GM12878 (cell line): ENCODE measurements at regions not wholly inside any gene's neighbourhood (a gene's known extent, or its start where the extent isn't known, plus 50 kb on each side); places are given as distances from the start of the nearest gene placed in this dataset.

Experiments
- ATAC-seq: fragments of 200-7000 bp; cut with Tn5 transposase; 3 replicates; pipeline ENCODE4 v1.9.1; 2020; ENCODE audit warnings: mild to moderate bottlenecking, moderate library complexity
- BruUV-seq: library from RNA; stranded (reverse); fragments of 400-500 nt; replicated peaks from 2 replicates; lab custom pipeline; 2021; lab: Mats Ljungman, UMichigan
- CTCF ChIA-PET: fragments of 300-600 bp; sonication (Branson Sonifier 250); formaldehyde crosslinking; extraction: SDS; loops from one replicate; lab custom pipeline; 2021; ENCODE audit warnings: inconsistent platforms; lab: Yijun Ruan, JAX
- POLR2A ChIA-PET: fragments of 350-600 bp; formaldehyde crosslinking; extraction: SDS; loops from one replicate; lab custom pipeline; 2021; ENCODE audit warnings: inconsistent platforms; lab: Charles Lee
- RAD21 ChIA-PET: fragments of 300-600 bp; sonication (Branson Sonifier 250); formaldehyde crosslinking; loops from one replicate; lab custom pipeline; 2023; ENCODE audit warnings: antibody characterized with exemption; ENCODE audit not compliant: unreplicated experiment; lab: Charles Lee
- SMC1A ChIA-PET: fragments of 300-600 bp; sonication (Branson Sonifier 250); formaldehyde crosslinking; loops from one replicate; lab custom pipeline; 2023; ENCODE audit not compliant: unreplicated experiment, uncharacterized antibody; lab: Charles Lee
- DNase-seq: peaks from one replicate; pipeline ENCODE4 v3.0.0-alpha.2; 2011; ENCODE audit warnings: low read depth, low spot score
- FAIRE-seq: peaks from 3 replicates; lab custom pipeline; 2011; peaks lifted over from hg19 to GRCh38; lab: Jason Lieb, UNC
- H2AFZ ChIP-seq: 2 replicates; pipeline ENCODE4 v1.6.0; 2011; ENCODE audit warnings: low read depth, low read length, control low read depth; ENCODE audit not compliant: control insufficient read depth
- H3K27ac ChIP-seq: 2 replicates; pipeline ENCODE4 v1.5.1; 2011; ENCODE audit warnings: control low read depth; ENCODE audit not compliant: control insufficient read depth, insufficient read depth
- H3K27me3 ChIP-seq, 2 experiments: replicated peaks in 1 of 2; 2 replicates each; pipeline versions ENCODE4 v1.6.0 to v1.6.1; 2011; ENCODE audit warnings: low read length in 1 of 2; ENCODE audit not compliant: control insufficient read depth in 2 of 2, insufficient read depth in 2 of 2
- H3K36me3 ChIP-seq, 2 experiments: 2 replicates each; pipeline ENCODE4 v1.5.1; 2011; ENCODE audit warnings: low read length in 1 of 2; ENCODE audit not compliant: control insufficient read depth in 2 of 2, insufficient read depth in 2 of 2
- H3K4me1 ChIP-seq: 2 replicates; pipeline ENCODE4 v1.6.1; 2011; ENCODE audit warnings: mild to moderate bottlenecking, low read length, moderate library complexity, mixed read lengths; ENCODE audit not compliant: control insufficient read depth, insufficient read depth
- H3K4me2 ChIP-seq: 2 replicates; pipeline ENCODE4 v1.6.0; 2011; ENCODE audit warnings: control low read depth; ENCODE audit not compliant: control insufficient read depth, insufficient read depth
- H3K4me3 ChIP-seq: fragments of 200-600 bp; sonication (generic); 2 replicates; pipeline ENCODE4 v1.5.1; 2016
- H3K79me2 ChIP-seq: 2 replicates; pipeline ENCODE4 v1.6.0; 2011; ENCODE audit warnings: low read length; ENCODE audit not compliant: control insufficient read depth, insufficient read depth
- H3K9ac ChIP-seq: 2 replicates; pipeline ENCODE4 v1.8.0; 2011; ENCODE audit warnings: low read length, control low read depth, mixed read lengths; ENCODE audit not compliant: control insufficient read depth, insufficient read depth
- H3K9me3 ChIP-seq: replicated peaks from 3 replicates; pipeline ENCODE4 v1.5.1; 2011; ENCODE audit warnings: mild to moderate bottlenecking, low read length; ENCODE audit not compliant: control insufficient read depth, insufficient read depth
- H4K20me1 ChIP-seq: 2 replicates; pipeline ENCODE4 v1.6.0; 2011; ENCODE audit not compliant: control insufficient read depth, insufficient read depth
- DPF2 ChIP-seq: fragments of 450-650 bp; IDR thresholded peaks from 2 replicates; pipeline ENCODE4 v1.6.1; 2017; ENCODE audit warnings: mild to moderate bottlenecking
- LARP7 ChIP-seq: fragments of 450-650 bp; IDR thresholded peaks from 2 replicates; pipeline ENCODE4 v1.6.1; 2017; ENCODE audit warnings: mild to moderate bottlenecking
- TCF3 ChIP-seq: IDR thresholded peaks from 2 replicates; pipeline ENCODE4 v1.6.1; 2012; ENCODE audit warnings: low read depth, mild to moderate bottlenecking, low read length, borderline replicate concordance; ENCODE audit not compliant: insufficient read depth
- WGBS: methylation state at CpG from one replicate; pipeline ENCODE4 v1.1.6; 2016; ENCODE audit warnings: low lambda C conversion rate; ENCODE audit not compliant: insufficient replicate concordance, insufficient coverage; ENCODE audit errors: missing lambda C conversion rate; 5-methylcytosine and 5-hydroxymethylcytosine counted together
- in situ Hi-C: fragments of 300-500 bp; cut with MboI; formaldehyde crosslinking; loops from 9 replicates; pipeline ENCODE4 v1.14.3; 2018; ENCODE audit warnings: mixed read lengths
- intact Hi-C: fragments of 100-400 bp; cut with micrococcal nuclease; formaldehyde crosslinking; loops from one replicate; pipeline ENCODE4 v1.14.2; 2022; ENCODE audit not compliant: unreplicated experiment
- TF ChIP-seq, protein P1 (sequence below): fragments of 450-650 bp; IDR thresholded peaks from 2 replicates; pipeline ENCODE4 v1.6.1; 2018; ENCODE audit warnings: borderline replicate concordance, mild to moderate bottlenecking; ENCODE audit not compliant: partially characterized antibody
- TF ChIP-seq, protein P2 (sequence below): IDR thresholded peaks from 2 replicates; pipeline ENCODE4 v1.6.1; 2011; ENCODE audit warnings: borderline replicate concordance, low read depth, mild to moderate bottlenecking, moderate library complexity, mixed read lengths, low read length; ENCODE audit not compliant: insufficient read depth; ENCODE audit errors: extremely low read length

DNA sequence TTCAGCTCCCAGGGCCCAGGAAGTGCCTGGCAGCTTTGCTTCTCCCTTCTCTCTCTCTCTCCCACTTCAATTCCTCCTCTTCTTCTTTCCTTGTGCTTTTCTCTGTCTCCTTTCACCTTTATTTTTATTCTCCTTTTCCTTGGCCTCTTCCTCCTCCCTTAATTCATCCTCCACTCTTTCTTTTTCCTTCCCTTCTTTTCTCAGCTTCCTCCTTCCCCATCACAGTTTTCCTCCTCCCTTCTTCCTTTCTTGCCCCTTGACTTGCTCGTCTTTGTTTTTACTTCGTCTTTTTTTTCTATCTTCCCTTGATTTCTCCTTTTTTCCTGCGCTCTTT is 99.4 kb upstream of the LHX1 start:
- BruUV-seq, result no TSS peak
- Histone ChIP-seq H3K4me1 (no peaks in the 10 kb centered on the region), H3K79me2 (no peaks in the 10 kb centered on the region), H2AFZ (no peak overlapping the region), H3K9me3 (no peaks in the 10 kb centered on the region), H4K20me1 (no peaks in the 10 kb centered on the region), H3K9ac (no peak overlapping the region), H3K4me2 (no peak overlapping the region), H3K27ac (no peak overlapping the region)
- intact Hi-C loops (no loop called here), in situ Hi-C loops (no loop called here)
- POLR2A ChIA-PET, result no interaction called here
- FAIRE-seq (no peak), ATAC-seq (no peak)
- CTCF ChIA-PET, result no interaction called here
- TF ChIP-seq DPF2 (no peak), LARP7 (no peak), TCF3 (no peak)
- TF ChIP-seq, protein P1, sequence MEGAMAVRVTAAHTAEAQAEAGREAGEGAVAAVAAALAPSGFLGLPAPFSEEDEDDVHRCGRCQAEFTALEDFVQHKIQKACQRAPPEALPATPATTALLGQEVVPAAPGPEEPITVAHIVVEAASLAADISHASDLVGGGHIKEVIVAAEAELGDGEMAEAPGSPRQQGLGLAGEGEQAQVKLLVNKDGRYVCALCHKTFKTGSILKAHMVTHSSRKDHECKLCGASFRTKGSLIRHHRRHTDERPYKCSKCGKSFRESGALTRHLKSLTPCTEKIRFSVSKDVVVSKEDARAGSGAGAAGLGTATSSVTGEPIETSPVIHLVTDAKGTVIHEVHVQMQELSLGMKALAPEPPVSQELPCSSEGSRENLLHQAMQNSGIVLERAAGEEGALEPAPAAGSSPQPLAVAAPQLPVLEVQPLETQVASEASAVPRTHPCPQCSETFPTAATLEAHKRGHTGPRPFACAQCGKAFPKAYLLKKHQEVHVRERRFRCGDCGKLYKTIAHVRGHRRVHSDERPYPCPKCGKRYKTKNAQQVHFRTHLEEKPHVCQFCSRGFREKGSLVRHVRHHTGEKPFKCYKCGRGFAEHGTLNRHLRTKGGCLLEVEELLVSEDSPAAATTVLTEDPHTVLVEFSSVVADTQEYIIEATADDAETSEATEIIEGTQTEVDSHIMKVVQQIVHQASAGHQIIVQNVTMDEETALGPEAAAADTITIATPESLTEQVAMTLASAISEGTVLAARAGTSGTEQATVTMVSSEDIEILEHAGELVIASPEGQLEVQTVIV, result no peak
- TF ChIP-seq, protein P2, sequence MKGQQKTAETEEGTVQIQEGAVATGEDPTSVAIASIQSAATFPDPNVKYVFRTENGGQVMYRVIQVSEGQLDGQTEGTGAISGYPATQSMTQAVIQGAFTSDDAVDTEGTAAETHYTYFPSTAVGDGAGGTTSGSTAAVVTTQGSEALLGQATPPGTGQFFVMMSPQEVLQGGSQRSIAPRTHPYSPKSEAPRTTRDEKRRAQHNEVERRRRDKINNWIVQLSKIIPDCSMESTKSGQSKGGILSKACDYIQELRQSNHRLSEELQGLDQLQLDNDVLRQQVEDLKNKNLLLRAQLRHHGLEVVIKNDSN, result no peak
- TF ChIP-seq, all 136 proteins: peak for 0
- no peaks in the 10 kb centered on the region for H3K36me3 ChIP-seq
- RAD21 ChIA-PET, result no interaction called here
- H3K4me3 ChIP-seq, result no peak overlapping the region
- no peak for DNase-seq
- WGBS, result 2% methylated on average over 3 of the region's 3 CpGs
- SMC1A ChIA-PET, result no interaction called here
- no peaks in the 10 kb centered on the region for H3K27me3 ChIP-seq
